Ishikawa (cell line): ENCODE measurements at regions not wholly inside any gene's neighbourhood (a gene's known extent, or its start where the extent isn't known, plus 50 kb on each side); places are given as distances from the start of the nearest gene placed in this dataset.

ENCODE experiments used
- CREB1 ChIP-seq: IDR thresholded peaks from 2 replicates; pipeline ENCODE4 v1.6.1; 2012; ENCODE audit warnings: low read depth
- EGR1 ChIP-seq: IDR thresholded peaks from 2 replicates; pipeline ENCODE4 v1.6.1; 2012
- EP300 ChIP-seq: IDR thresholded peaks from 2 replicates; pipeline ENCODE4 v1.6.1; 2012; ENCODE audit warnings: borderline replicate concordance
- TAF1 ChIP-seq: IDR thresholded peaks from 2 replicates; pipeline ENCODE4 v1.6.1; 2012; ENCODE audit warnings: low read depth, mild to moderate bottlenecking
- TEAD4 ChIP-seq: IDR thresholded peaks from 2 replicates; pipeline ENCODE4 v1.6.1; 2012
- USF1 ChIP-seq: IDR thresholded peaks from 2 replicates; pipeline ENCODE4 v1.6.1; 2012
- YY1 ChIP-seq: IDR thresholded peaks from 2 replicates; pipeline ENCODE4 v1.6.1; 2012; ENCODE audit warnings: low read depth
- ZBTB7A ChIP-seq: IDR thresholded peaks from 2 replicates; pipeline ENCODE4 v1.6.1; 2012; ENCODE audit warnings: low read depth
- TF ChIP-seq, protein P1 (sequence below): IDR thresholded peaks from 2 replicates; pipeline ENCODE4 v1.6.1; 2012
- TF ChIP-seq, protein P2 (sequence below): IDR thresholded peaks from 2 replicates; pipeline ENCODE4 v1.6.1; 2012; ENCODE audit warnings: low read depth, mild to moderate bottlenecking

DNA sequence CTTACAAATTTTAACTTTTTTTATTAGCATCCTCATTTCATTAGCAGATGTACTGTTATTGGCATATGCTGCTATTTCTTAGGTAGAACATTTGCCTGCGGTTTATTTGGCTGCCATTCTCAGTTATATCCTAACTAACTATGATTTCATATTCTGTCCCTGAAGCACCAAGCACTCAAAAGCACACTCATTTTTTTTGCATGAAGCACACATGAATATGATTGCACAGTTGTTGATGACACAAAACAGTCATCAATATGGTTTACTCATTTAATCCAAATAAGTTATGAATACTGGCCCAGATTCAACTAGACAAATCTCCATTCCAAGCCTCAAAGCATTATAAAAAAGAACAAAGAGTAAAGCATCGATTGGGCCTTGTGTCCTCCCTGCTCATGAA, 129.4 kb upstream of the CNTNAP5 start:
- TF ChIP-seq TEAD4 (no peak), ZBTB7A (no peak), YY1 (no peak), EGR1 (no peak), EP300 (no peak), CREB1 (no peak), USF1 (no peak), TAF1 (no peak)
- TF ChIP-seq, protein P1, sequence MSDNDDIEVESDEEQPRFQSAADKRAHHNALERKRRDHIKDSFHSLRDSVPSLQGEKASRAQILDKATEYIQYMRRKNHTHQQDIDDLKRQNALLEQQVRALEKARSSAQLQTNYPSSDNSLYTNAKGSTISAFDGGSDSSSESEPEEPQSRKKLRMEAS = no peak
- TF ChIP-seq, protein P2, sequence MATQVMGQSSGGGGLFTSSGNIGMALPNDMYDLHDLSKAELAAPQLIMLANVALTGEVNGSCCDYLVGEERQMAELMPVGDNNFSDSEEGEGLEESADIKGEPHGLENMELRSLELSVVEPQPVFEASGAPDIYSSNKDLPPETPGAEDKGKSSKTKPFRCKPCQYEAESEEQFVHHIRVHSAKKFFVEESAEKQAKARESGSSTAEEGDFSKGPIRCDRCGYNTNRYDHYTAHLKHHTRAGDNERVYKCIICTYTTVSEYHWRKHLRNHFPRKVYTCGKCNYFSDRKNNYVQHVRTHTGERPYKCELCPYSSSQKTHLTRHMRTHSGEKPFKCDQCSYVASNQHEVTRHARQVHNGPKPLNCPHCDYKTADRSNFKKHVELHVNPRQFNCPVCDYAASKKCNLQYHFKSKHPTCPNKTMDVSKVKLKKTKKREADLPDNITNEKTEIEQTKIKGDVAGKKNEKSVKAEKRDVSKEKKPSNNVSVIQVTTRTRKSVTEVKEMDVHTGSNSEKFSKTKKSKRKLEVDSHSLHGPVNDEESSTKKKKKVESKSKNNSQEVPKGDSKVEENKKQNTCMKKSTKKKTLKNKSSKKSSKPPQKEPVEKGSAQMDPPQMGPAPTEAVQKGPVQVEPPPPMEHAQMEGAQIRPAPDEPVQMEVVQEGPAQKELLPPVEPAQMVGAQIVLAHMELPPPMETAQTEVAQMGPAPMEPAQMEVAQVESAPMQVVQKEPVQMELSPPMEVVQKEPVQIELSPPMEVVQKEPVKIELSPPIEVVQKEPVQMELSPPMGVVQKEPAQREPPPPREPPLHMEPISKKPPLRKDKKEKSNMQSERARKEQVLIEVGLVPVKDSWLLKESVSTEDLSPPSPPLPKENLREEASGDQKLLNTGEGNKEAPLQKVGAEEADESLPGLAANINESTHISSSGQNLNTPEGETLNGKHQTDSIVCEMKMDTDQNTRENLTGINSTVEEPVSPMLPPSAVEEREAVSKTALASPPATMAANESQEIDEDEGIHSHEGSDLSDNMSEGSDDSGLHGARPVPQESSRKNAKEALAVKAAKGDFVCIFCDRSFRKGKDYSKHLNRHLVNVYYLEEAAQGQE = no peak
